ENCODE measurements at regions not wholly inside any gene's neighbourhood (a gene's known extent, or its start where the extent isn't known, plus 50 kb on each side); places are given as distances from the start of the nearest gene placed in this dataset.

DNA sequence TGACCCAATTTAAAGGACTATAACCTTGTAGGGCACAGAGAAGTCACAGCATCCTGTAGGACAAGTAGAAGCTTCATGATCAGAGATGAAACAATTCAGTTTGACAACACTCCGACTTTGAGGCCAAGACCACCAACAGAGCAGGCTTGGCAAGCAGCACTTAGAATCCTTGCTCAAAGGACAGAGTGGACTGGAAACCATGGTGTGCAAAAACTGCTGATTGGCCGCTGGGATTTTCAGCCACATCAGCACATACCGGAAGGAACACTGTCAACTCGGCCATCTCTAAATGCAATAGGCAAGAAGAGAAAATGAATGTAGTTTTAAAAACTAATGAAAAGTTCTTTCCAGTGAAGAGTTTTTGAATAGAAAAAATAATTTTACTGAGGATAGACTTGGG lies 92.0 kb upstream of the PRMT6 start:
- Histone ChIP-seq H2AK5ac (ENCODE audit: low read depth, low read length) (no peak overlapping the region), H2BK120ac (ENCODE audit: low read depth, low read length) (no peak overlapping the region), H2BK12ac (ENCODE audit: low read length) (no peak overlapping the region), H4K8ac (ENCODE audit: low read depth, low read length) (no peak overlapping the region), H3K4me1 (ENCODE audit: control insufficient read depth in 2 of 2, insufficient read depth in 1 of 2, low read depth in 1 of 2, low read length in 2 of 2) (no peaks in the 10 kb centered on the region), H3K79me1 (ENCODE audit: low read depth, low read length) (no peaks in the 10 kb centered on the region), H3K23ac (ENCODE audit: low read depth, low read length, poor library complexity) (no peak overlapping the region), H3K27me3 (ENCODE audit: control insufficient read depth in 3 of 3, insufficient read depth in 3 of 3, low read depth in 1 of 3, low read length in 3 of 3) (no peaks in the 10 kb centered on the region), H3K4me3 (ENCODE audit: low read length in 2 of 2) (no peak overlapping the region), H3K9ac (ENCODE audit: low read depth, low read length, poor library complexity) (no peak overlapping the region), H3K36me3 (replicated peaks in 1 of 2; ENCODE audit: control insufficient read depth in 2 of 2, insufficient read depth in 2 of 2, low read length in 2 of 2) (no peaks in the 10 kb centered on the region), H3K4me2 (ENCODE audit: insufficient read depth, low read length, poor library complexity, severe bottlenecking) (no peak overlapping the region), H3K27ac (replicated peaks; ENCODE audit: low read length) (no peak overlapping the region), H3K14ac (ENCODE audit: low read length) (no peak overlapping the region), H2BK15ac (ENCODE audit: low read length) (no peak overlapping the region), H4K91ac (ENCODE audit: low read depth, low read length, poor library complexity) (no peak overlapping the region), H2BK5ac (ENCODE audit: low read length) (no peak overlapping the region), H2AFZ (ENCODE audit: low read length) (no peak overlapping the region), H3K9me3 (replicated peaks in 1 of 2; ENCODE audit: control insufficient read depth in 2 of 2, insufficient read depth in 1 of 2, low read depth in 1 of 2, low read length in 2 of 2) (peaks cover 0 to 2% of the 10 kb centered on the region in 2 donors), H3K4ac (ENCODE audit: low read length) (no peak overlapping the region), H3K18ac (ENCODE audit: low read length) (no peak overlapping the region)
- no CpG with 5 or more reads among the region's 4 CpGs for WGBS, 2 donors (ENCODE audit: extremely low coverage in 2 of 2, insufficient read length in 2 of 2, insufficient replicate concordance in 1 of 2)
- DNase-seq (ENCODE audit: low spot score), result no peak

DNA sequence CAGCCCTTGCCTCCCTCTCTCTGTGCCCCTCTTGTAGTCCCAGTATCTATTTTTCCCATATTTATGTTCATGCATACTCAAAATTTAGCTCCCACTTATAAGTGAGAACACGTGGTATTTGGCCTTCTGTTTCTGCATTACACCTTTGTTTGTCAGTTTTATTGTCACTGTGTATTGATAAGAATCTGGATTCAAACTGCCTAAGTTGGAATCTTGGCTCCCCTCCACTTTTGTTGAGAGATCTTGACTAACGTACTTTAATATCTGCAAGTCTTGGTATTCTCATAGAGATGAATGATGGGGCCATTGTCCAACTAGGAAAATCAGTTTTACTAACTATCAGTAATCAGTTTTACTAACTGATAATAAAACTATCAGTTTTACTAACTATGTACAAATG lies 87.8 kb upstream of the PRMT6 start:
- Histone ChIP-seq H3K9ac (ENCODE audit: low read depth, low read length, poor library complexity) (no peak overlapping the region), H3K4ac (ENCODE audit: low read length) (no peak overlapping the region), H3K9me3 (replicated peaks in 1 of 2; ENCODE audit: control insufficient read depth in 2 of 2, insufficient read depth in 1 of 2, low read depth in 1 of 2, low read length in 2 of 2) (peaks cover 0 to 2% of the 10 kb centered on the region in 2 donors), H3K23ac (ENCODE audit: low read depth, low read length, poor library complexity) (no peak overlapping the region), H3K27ac (replicated peaks; ENCODE audit: low read length) (no peak overlapping the region), H3K4me3 (ENCODE audit: low read length in 2 of 2) (no peak overlapping the region), H3K4me1 (ENCODE audit: control insufficient read depth in 2 of 2, insufficient read depth in 1 of 2, low read depth in 1 of 2, low read length in 2 of 2) (no peaks in the 10 kb centered on the region), H3K4me2 (ENCODE audit: insufficient read depth, low read length, poor library complexity, severe bottlenecking) (no peak overlapping the region), H2BK5ac (ENCODE audit: low read length) (no peak overlapping the region), H3K79me1 (ENCODE audit: low read depth, low read length) (no peaks in the 10 kb centered on the region), H2AK5ac (ENCODE audit: low read depth, low read length) (no peak overlapping the region), H4K8ac (ENCODE audit: low read depth, low read length) (no peak overlapping the region), H4K91ac (ENCODE audit: low read depth, low read length, poor library complexity) (no peak overlapping the region), H2AFZ (ENCODE audit: low read length) (no peak overlapping the region), H2BK12ac (ENCODE audit: low read length) (no peak overlapping the region), H2BK120ac (ENCODE audit: low read depth, low read length) (no peak overlapping the region), H3K27me3 (ENCODE audit: control insufficient read depth in 3 of 3, insufficient read depth in 3 of 3, low read depth in 1 of 3, low read length in 3 of 3) (no peaks in the 10 kb centered on the region), H3K18ac (ENCODE audit: low read length) (no peak overlapping the region), H3K36me3 (replicated peaks in 1 of 2; ENCODE audit: control insufficient read depth in 2 of 2, insufficient read depth in 2 of 2, low read length in 2 of 2) (no peaks in the 10 kb centered on the region), H2BK15ac (ENCODE audit: low read length) (no peak overlapping the region), H3K14ac (ENCODE audit: low read length) (no peak overlapping the region)
- no CpG with 5 or more reads among the region's 2 CpGs for WGBS, 2 donors (ENCODE audit: extremely low coverage in 2 of 2, insufficient read length in 2 of 2, insufficient replicate concordance in 1 of 2)
- no peak for DNase-seq (ENCODE audit: low spot score)

- Histone ChIP-seq H3K27me3 (ENCODE audit: control insufficient read depth in 3 of 3, insufficient read depth in 3 of 3, low read depth in 1 of 3, low read length in 3 of 3) (no peaks in the 10 kb centered on the region), H3K4me3 (ENCODE audit: low read length in 2 of 2) (no peak overlapping the region), H3K18ac (ENCODE audit: low read length) (no peak overlapping the region), H3K4me1 (ENCODE audit: control insufficient read depth in 2 of 2, insufficient read depth in 1 of 2, low read depth in 1 of 2, low read length in 2 of 2) (no peaks in the 10 kb centered on the region), H4K8ac (ENCODE audit: low read depth, low read length) (no peak overlapping the region), H2BK12ac (ENCODE audit: low read length) (no peak overlapping the region), H3K23ac (ENCODE audit: low read depth, low read length, poor library complexity) (no peak overlapping the region), H3K9me3 (replicated peaks in 1 of 2; ENCODE audit: control insufficient read depth in 2 of 2, insufficient read depth in 1 of 2, low read depth in 1 of 2, low read length in 2 of 2) (peaks cover 0 to 2% of the 10 kb centered on the region in 2 donors), H3K79me1 (ENCODE audit: low read depth, low read length) (no peaks in the 10 kb centered on the region), H3K4me2 (ENCODE audit: insufficient read depth, low read length, poor library complexity, severe bottlenecking) (no peak overlapping the region), H4K91ac (ENCODE audit: low read depth, low read length, poor library complexity) (no peak overlapping the region), H3K4ac (ENCODE audit: low read length) (no peak overlapping the region), H2AFZ (ENCODE audit: low read length) (no peak overlapping the region), H3K27ac (replicated peaks; ENCODE audit: low read length) (no peak overlapping the region), H2BK120ac (ENCODE audit: low read depth, low read length) (no peak overlapping the region), H2AK5ac (ENCODE audit: low read depth, low read length) (no peak overlapping the region), H3K36me3 (replicated peaks in 1 of 2; ENCODE audit: control insufficient read depth in 2 of 2, insufficient read depth in 2 of 2, low read length in 2 of 2) (no peaks in the 10 kb centered on the region), H3K9ac (ENCODE audit: low read depth, low read length, poor library complexity) (no peak overlapping the region), H2BK5ac (ENCODE audit: low read length) (no peak overlapping the region), H2BK15ac (ENCODE audit: low read length) (no peak overlapping the region), H3K14ac (ENCODE audit: low read length) (no peak overlapping the region)
- DNase-seq (ENCODE audit: low spot score), result no peak
Observed at GRCh38 chr1:106969731-106970130, 86.7 kb upstream of the PRMT6 start.

- H3K4me2 ChIP-seq (ENCODE audit: insufficient read depth, low read length, poor library complexity, severe bottlenecking), result no peak overlapping the region
- no peak overlapping the region for H2BK15ac ChIP-seq (ENCODE audit: low read length)
- no peaks in the 10 kb centered on the region for H3K79me1 ChIP-seq (ENCODE audit: low read depth, low read length)
- no peak overlapping the region for H2AK5ac ChIP-seq (ENCODE audit: low read depth, low read length)
- H3K9ac ChIP-seq (ENCODE audit: low read depth, low read length, poor library complexity), result no peak overlapping the region
- no CpG with 5 or more reads among the region's 2 CpGs for WGBS, 2 donors (ENCODE audit: extremely low coverage in 2 of 2, insufficient read length in 2 of 2, insufficient replicate concordance in 1 of 2)
- no peak overlapping the region for H4K91ac ChIP-seq (ENCODE audit: low read depth, low read length, poor library complexity)
- DNase-seq (ENCODE audit: low spot score), result no peak
- H3K23ac ChIP-seq (ENCODE audit: low read depth, low read length, poor library complexity), result no peak overlapping the region
- no peaks in the 10 kb centered on the region for H3K27me3 ChIP-seq (ENCODE audit: control insufficient read depth in 3 of 3, insufficient read depth in 3 of 3, low read depth in 1 of 3, low read length in 3 of 3)
- no peak overlapping the region for H3K4ac ChIP-seq (ENCODE audit: low read length)
- H2BK12ac ChIP-seq (ENCODE audit: low read length), result no peak overlapping the region
- no peak overlapping the region for H2AFZ ChIP-seq (ENCODE audit: low read length)
- H2BK120ac ChIP-seq (ENCODE audit: low read depth, low read length), result no peak overlapping the region
- H3K27ac ChIP-seq (replicated peaks; ENCODE audit: low read length), result no peak overlapping the region
- H3K4me1 ChIP-seq (ENCODE audit: control insufficient read depth in 2 of 2, insufficient read depth in 1 of 2, low read depth in 1 of 2, low read length in 2 of 2), result no peaks in the 10 kb centered on the region
- H3K9me3 ChIP-seq (replicated peaks in 1 of 2; ENCODE audit: control insufficient read depth in 2 of 2, insufficient read depth in 1 of 2, low read depth in 1 of 2, low read length in 2 of 2), result no peaks in the 10 kb centered on the region
- no peak overlapping the region for H3K18ac ChIP-seq (ENCODE audit: low read length)
- H2BK5ac ChIP-seq (ENCODE audit: low read length), result no peak overlapping the region
- H3K36me3 ChIP-seq (replicated peaks in 1 of 2; ENCODE audit: control insufficient read depth in 2 of 2, insufficient read depth in 2 of 2, low read length in 2 of 2), result no peaks in the 10 kb centered on the region
- H3K14ac ChIP-seq (ENCODE audit: low read length), result no peak overlapping the region
- H4K8ac ChIP-seq (ENCODE audit: low read depth, low read length), result no peak overlapping the region
- H3K4me3 ChIP-seq (ENCODE audit: low read length in 2 of 2), result no peak overlapping the region
Observed at GRCh38 chr1:106972074-106972473, 84.4 kb upstream of the PRMT6 start.
